ENCODE measurements at regions not wholly inside any gene's neighbourhood (a gene's known extent, or its start where the extent isn't known, plus 50 kb on each side); places are given as distances from the start of the nearest gene placed in this dataset.

DNA sequence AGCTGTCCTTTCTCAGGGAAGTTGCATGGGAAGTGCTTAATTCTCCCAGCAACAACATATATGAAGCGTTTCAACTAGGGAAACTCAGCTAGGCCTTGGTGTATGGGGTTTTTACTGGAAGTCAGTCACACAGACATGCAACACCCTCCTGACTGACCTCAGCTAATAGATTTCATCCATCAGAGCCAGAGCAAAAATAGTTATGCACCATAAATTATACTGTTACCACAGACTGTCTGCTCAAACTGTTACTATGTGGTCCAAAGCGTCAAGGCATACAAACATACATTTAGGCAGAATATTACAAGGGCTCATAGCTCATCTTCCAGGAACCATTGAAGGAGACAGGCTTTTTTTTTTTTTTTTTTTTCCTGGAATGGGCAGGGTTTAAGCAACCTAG, 417.9 kb downstream of the ANKRD7 start:
- TF ChIP-seq POLR2A (IDR thresholded peaks at IDR 0.05), result no peak
- TF ChIP-seq, protein P1, sequence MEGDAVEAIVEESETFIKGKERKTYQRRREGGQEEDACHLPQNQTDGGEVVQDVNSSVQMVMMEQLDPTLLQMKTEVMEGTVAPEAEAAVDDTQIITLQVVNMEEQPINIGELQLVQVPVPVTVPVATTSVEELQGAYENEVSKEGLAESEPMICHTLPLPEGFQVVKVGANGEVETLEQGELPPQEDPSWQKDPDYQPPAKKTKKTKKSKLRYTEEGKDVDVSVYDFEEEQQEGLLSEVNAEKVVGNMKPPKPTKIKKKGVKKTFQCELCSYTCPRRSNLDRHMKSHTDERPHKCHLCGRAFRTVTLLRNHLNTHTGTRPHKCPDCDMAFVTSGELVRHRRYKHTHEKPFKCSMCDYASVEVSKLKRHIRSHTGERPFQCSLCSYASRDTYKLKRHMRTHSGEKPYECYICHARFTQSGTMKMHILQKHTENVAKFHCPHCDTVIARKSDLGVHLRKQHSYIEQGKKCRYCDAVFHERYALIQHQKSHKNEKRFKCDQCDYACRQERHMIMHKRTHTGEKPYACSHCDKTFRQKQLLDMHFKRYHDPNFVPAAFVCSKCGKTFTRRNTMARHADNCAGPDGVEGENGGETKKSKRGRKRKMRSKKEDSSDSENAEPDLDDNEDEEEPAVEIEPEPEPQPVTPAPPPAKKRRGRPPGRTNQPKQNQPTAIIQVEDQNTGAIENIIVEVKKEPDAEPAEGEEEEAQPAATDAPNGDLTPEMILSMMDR (IDR thresholded peaks at IDR 0.05), result no peak
